ENCODE measurements at regions not wholly inside any gene's neighbourhood (a gene's known extent, or its start where the extent isn't known, plus 50 kb on each side); places are given as distances from the start of the nearest gene placed in this dataset.
"Not testable (repeated sequence)": the region's sequence is repeated elsewhere in the genome, so short reads cannot be mapped to it uniquely, and the experiment has no call there.

DNA sequence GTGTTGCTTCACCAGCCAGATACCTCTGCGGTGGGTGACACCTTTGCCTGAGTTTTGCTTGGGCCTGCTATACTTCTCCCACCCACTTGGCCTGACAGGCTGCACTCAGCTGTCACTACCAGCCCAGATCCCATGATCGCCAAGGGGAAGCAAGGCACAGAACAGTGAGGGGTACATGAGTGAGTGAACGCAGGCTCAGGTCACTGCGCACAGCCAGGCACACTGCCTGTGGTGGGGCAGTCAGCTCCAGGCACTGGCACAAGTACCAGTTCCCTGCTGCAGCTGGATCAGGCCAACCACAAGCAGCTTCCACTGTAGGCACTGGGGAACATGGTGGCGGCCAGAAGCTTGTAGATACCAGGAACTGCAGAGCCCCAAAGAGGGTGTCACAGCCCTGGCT, 441.9 kb upstream of the GRM3 start:
- DNase-seq (ENCODE audit: low spot score): no peak

DNA sequence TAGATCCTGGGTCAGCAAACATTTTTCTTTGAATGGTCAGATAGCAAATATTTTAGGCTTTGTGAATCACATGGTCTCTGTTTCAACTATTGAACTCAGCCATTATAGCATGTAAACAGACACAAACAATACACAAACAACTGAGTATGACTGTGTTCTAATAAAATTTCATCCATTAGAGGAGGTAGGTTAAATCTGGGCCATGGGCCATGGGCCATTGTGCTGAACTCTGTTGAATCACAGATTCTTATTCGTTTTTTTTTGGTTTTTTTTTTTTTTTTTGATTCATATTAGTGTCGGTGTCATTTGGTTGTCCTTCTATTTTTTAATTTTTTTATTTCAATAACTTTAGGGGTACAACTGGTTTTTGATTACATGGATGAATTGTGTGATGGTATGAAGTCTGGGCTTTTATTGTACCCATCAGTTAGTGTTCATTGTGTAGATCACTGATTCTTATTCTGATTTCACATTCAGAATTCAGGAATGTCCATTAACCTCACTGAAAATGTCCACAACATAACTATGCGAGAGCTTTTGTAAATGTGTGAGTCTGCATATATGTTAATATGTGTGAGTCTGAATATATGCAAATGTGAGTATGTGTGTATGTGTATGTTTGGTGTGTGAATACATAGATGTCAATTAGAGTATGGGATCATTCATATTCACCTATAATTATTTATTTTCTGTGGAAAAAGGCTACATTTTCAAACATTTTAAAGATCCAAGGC, 443.7 kb upstream of the GRM3 start:
- no peak for DNase-seq (ENCODE audit: low spot score)

DNA sequence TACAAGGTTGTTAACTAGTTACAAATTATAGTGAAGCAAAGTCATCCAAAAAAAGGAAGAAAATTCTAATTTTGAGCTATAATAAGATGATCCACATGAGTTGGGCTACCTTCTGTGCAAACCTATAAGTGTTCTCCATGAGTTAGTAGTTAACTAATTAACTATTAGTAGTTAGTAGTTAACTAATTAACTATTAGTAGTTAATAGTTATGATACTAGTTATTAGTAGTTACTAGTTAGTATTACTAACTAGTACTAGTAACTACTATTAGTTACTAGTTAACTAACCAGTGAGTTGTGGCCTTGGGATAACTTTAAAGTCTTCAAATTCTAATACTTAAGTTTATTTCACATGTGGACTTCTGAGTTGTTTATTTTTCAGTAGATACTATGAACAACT, 453.4 kb upstream of the GRM3 start:
- no peak for DNase-seq (ENCODE audit: low spot score)

DNA sequence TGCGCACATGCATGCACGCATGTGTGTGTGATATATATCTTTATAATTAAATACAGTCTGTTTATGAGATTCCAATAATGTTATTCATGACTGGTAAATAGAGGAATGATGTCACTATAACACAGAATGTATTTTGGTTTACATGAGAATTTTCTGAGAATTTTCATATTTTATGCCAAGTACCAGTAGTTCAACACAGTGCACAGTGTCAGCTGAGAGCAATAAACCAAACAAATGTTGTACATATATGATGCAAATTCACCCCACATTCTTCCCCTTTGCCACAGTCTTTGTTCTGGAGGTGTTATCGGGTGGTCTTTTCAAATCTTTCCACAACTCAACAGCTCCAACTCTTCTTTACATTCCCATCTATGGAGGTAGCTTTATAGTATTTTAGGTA, 462.2 kb upstream of the GRM3 start:
- DNase-seq (ENCODE audit: low spot score): no peak

DNA sequence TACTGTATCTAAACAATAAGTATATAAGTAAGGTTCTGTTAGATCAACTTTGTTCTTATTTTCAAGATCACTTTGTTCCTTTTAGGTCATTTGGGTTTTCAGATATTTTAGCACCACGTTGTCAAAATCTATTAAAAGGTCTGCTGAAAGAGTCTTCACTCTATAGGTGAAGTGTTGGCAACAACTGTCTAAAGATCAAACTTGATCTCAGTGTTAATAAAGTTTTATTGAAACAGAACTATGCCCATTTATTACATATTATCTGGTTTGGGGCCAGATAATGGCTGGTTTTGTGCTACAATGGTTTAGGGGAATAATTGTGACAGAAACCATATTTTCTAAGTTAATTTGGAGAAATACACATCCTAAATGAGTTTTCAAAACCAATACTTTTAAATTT, 478.9 kb upstream of the GRM3 start:
- no peak for DNase-seq (ENCODE audit: low spot score)

DNA sequence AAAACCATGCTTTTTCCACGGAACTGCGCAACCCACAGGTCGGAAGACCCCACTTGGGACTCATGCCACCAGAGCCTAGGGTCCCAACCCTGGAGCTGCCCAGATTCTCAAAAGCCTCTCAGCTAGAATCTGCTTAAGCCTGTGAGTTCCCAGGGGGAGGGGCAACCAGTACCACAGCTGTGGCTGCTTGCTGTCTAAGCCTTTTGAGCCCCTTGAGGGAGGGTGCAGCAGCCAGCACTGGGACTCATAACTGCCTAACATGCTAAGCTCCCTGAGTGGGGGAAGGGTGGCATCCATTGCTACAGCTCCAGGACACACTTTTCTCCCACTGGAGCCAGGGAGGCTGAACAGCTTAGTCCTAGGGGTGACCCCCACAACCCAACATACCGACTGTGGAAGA, 485.6 kb upstream of the GRM3 start:
- no peak for DNase-seq (ENCODE audit: low spot score)

DNA sequence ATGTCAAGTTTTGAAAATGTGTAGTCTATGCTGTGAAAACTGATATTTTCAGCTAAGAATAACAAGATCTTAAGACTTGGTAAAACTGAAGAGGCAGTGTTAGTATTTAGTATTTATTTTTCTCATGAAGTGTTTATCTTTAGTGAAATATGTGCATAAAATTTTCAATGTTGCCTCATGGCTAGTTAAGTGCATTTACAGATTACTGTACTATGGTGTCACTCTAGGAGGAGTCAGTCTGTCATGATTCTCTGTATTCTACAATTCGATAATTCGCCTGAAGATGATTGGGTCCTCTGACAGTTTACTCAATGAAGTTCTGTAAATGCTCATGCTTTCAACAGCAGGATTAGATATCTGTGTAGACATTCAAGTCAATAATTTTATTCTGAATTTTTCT, 488.1 kb upstream of the GRM3 start:
- DNase-seq (ENCODE audit: low spot score): no peak

DNA sequence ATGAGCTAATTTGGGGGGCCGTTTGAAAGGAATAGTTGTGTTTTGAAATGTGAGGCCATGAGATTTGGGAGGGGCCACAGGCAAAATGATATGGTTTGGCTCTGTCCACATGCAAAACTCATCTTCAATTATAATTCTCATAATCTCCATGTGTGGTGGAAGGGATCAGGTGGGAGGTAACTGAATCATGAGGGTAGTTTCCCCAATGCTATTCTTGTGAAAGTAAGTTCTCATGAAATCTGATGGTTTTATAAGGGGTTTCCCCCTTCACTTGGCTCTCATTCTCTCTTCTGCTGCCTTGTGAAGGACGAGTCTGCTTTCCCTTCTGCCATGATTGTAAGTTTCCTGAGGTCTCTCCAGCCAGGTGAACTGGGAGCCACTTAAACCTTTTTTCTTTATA, 490.8 kb upstream of the GRM3 start:
- DNase-seq (ENCODE audit: low spot score): no peak

DNA sequence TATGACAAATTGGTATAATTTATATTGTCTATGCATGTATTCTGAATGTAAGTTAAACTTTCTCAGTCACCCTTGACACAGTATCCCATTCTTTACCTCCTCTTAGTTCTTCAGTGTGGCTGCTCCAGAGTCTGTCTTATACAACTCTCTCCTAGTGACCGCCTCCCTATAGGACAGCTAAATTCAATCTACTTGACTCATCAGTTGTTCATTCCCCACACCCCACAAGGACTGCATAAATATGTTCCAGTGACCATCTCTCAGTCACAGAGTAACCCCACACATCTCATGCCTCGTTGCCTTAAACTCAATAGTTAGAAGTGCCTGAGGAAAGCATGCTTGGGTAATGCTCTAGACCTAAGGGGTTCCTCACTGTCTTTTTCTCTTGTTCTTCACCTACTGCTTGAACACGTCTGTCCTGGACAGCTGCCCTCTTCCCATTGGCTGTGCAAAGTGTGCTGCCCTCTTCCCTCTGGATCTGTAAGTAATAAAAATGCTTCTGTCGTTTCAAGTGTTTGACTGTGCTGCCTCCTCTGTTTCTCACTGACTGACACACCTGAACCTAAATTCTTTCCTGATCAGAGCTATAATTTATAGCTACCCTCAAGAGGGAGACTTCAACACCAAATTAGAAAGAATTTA, 494.6 kb upstream of the GRM3 start:
- no peak for DNase-seq (ENCODE audit: low spot score)

DNA sequence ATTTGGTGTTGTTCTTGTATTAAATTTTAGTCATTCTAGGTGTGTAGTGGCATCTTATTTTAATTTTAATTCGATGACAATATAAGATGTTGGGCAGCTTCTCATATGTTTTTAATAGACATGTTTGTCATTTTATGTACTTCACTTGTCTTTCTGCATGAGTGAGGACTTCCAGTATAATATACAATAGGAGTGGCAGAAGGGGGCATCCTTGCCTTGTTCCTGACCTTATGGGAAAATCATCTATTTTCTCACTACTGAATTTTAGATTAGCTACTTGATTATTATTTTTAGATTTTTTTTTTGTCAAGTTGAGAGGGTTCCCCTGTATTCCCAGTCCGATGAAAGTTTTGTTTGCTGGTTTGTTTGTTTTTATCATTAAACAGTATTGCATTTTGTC, 495.2 kb upstream of the GRM3 start:
- DNase-seq (ENCODE audit: low spot score): no peak

DNA sequence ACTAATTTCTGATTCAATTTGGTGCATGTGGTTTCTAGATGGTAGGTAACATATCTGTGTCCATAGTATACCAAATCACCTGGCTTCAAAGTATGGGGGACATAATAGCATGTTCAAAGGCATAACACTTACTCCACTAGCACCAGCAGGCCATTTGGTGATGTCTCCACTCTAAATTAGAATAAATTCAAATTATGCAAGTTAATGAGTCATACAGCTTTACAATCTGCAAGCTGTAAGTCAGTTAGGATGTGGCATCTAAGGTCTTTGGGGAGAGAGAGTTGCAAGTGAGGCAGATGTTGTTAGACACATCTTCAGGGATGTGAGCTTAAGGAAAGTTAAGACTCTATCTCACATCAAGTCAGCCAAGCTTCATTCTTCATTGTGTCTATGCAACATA, 506.4 kb upstream of the GRM3 start:
- no peak for DNase-seq (ENCODE audit: low spot score)

DNA sequence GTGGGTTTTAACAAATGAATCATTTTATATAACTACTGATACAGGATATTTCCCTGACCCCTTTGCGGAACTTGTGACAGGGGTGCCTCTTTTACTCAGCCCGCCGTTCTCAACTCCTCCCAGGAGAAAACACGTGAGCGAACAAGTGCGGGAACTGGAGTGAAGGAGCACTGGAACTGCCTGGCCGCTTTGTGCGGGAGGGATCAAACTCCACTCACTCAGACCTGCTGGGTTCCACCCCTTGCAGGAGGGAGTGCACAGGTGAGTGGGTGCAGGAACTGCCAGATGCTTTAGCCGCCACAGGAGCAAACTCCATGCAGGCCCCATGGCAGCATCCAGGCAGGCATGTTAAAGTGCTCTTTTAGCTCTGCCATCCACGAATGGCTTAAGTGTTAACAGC, 513.4 kb upstream of the GRM3 start:
- no peak for DNase-seq (ENCODE audit: low spot score)

DNA sequence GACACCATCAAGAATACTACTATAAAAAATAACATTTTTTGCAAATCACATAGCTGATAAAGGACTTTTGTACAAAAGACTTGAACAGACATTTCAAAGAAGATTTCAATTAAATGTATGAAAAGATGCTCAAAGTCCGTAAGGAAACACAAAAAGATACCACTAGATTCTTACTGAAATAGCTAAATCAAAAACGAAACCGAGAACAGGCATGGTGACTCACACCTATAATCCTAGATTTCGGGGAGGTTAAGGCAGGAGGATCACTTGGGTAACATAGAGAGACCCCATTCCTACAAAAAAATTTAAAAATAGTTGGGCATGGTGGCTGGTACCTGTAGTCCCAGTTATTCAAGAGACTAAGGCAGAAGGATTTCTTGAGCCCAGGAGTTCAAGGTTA, 520.2 kb upstream of the GRM3 start:
- DNase-seq (ENCODE audit: low spot score): no peak

DNA sequence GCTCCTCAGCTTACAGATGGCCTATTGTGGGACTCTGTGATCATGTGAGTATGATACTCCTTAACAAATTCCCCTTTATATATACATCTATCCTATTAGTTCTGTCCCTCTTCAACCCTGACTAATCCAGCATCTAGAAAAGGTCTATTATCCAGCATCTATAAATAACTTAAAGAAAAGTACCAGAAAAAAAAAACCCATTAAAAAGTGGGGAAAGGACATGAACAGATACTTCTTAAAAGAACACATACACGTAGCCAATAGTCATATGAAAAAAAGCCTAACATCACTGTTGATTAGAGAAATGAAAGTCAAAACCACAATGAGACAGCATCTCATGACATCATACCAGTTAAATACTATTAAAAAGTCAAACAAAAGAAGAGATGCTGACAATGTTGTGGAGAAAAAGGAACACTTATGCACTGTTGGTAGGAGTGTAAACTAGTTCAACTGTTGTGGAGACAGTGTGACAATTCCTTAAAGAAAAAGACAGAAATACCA, 549.5 kb upstream of the GRM3 start:
- no peak for DNase-seq (ENCODE audit: low spot score)

DNA sequence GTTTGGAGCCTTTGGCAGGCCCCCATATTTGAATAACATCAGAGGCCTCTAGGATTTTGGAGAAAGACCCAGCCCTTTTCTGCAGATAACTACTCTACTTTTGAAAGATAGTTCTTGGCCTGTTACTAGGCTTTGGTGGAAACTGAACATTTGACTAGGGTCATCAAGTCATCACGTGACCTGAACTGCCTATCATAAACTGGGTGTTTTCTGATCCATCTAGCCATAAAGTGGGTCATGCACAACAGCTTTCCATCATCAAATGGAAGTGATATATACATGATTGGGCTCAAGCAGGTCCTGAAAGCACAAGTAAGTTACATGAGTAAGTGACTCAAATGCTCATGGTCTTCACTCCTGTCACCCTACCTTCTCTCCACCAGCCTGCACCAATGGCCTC, 552.3 kb upstream of the GRM3 start:
- DNase-seq (ENCODE audit: low spot score): no peak

DNA sequence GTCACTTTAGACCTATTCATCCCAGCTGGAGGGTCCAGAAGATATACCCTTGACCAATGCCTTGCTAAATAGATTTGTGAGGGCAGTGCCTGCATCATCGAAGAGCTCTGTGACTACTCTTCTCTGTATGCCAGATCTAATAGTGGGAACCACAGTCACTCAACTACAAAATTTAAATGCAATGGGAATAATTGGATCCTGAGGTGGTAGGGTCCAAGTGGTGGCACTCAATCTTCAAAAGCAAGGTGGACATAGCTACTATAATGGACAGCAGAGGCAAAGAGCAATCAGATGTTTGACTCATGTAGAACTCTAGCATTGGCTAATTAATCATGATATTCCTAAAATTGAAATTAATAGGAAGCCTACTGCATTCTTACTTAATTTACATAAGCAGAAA, 554.3 kb upstream of the GRM3 start:
- no peak for DNase-seq (ENCODE audit: low spot score)

DNA sequence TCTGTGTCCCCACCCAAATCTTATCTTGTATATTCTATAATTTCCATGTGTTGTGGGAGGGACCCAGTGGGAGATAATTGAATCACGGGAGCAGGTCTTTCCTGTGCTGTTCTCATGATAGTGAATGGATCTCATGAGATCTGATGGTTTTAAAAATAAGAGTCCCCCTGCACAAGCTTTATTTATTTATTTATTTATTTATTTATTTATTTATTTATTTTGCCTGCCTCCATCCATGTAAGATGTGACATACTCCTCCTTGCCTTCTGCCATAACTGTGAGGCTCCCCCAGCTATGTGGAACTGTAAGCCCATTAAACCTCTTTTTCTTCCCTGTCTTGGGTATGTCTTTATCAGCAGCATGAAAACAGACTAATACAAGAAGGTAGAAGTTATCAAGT, 579.1 kb upstream of the GRM3 start:
- DNase-seq (ENCODE audit: low spot score): not testable (repeated sequence)

DNA sequence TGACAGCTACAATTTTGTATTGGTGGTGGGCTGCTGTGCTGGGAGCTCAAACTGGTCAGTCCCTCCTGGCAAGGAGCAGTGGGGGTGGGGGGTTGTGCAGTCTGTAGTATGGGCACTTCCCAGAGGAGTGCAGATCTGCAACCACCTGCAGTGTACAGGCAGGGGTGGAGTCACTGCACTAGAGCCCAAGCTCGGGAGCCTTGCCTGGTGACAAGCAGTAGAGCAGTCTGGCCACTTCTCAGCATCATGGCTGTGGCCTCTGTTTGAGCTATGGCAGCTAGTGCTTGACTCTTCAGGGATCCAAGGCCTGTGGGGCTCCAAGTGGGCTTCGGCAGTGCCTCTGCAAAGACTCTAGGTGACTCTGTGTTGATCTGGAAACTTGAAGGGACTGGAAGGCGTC, 585.1 kb upstream of the GRM3 start:
- no peak for DNase-seq (ENCODE audit: low spot score)

DNA sequence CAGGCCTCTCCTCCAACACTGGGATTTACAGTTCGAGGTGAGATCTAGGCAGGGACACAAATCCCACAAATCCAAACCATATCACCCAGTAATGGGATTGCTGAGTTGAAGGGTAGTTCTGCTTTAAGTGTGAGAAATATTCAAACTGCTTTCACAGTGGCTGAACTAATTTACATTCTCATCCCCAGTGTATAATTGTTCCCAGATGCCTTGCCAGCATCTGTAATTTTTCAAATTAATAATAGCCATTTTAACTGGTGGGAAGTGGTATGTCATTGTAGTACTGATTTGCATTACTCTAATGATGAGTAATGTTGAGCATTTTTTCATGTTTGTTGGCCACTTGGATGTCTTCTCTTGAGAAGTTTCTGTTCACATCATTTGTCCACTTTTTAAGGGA, 592.8 kb upstream of the GRM3 start:
- no peak for DNase-seq (ENCODE audit: low spot score)

DNA sequence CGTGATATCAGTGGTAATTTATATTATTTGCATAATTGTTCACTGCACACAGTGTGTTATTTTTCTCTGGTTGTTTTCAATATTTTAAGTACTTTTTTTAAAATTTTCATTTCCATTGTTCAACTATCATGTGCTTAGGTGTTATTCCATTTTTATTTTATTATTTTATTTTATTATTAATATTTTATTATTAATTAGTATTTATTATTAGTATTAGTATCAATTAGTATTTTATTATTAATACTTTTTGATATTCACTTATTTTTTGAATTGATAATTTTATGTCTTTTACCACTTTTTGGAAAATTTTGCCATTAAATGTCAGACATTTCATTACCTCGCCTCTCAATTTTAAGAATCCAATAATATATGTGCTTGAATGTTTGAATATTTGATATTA, 593.8 kb upstream of the GRM3 start:
- DNase-seq (ENCODE audit: low spot score): no peak

DNA sequence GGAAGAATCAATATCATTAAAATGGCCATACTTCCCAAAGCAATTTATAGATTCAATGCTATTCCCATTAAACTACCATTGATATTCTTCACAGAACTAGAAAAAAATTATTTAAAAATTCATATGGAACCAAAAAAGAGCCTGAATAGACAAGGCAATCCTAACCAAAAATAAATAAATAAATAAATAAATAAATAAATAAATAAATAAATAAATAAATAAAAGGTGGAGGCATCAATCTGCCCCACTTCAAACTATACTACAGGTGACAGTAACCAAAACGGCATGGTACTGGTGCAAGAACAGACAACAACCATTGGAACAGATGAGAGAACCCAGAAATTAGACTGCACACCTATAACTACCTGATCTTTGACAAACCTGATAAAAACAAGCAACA, 598.5 kb upstream of the GRM3 start:
- not testable (repeated sequence) for DNase-seq (ENCODE audit: low spot score)

DNA sequence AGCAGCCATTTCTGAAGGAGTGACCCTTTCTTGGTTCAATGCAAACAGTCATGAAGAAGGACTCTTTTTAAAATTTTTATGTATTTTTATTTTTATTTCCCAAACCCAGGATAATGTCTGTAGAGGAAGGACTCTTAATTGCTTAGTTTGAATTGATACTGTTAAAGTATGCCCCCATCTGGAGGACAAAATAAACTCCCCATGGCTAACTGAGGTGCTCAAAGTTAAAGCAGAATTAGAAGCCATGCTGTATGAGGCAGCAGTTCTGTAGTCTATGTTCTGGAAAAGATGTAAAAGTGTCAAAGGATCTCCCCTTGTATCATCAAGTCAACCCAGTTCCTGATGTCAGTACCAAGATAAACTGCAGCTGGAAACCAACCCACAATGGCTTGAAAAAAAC, 617.9 kb upstream of the GRM3 start:
- no peak for DNase-seq (ENCODE audit: low spot score)

DNA sequence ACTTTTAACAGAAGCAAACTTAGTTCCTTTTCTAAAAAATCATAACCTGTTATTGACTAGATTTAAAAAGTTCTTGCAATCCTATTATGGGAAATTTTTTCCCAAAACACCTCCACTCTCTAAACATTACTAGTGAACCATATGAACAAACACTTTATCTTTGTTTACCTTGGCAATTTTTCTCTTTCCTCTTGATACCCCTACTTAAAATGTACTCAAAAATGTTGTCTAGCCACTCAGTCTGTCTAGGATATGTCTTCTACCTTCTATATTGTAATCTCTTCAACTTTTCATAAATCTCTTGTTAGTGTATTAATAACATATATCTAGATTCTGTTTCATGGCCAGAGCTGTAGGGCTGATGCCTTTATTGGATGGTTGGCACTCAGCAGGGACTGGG, 630.0 kb upstream of the GRM3 start:
- DNase-seq (ENCODE audit: low spot score): no peak

DNA sequence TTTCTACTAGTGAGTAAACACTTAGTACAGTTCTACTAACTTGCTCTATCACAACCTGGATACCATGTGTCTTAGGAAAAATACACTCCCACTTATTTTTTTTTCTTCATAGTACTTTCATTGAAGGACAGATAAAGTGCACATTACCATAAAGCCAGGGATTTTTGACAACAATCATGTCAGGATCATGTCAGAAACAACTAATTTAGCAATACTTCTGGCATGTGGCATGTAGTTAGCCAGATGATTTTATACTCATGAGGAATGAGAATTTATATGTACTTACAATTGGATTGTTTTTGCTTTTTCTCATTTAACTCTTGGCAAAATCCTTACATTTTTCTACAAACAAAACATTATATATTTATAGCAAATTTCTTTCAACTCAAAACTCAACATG, 630.7 kb upstream of the GRM3 start:
- DNase-seq (ENCODE audit: low spot score): no peak

Measured in putamen (tissue), 1 donor.